CD4-positive, alpha-beta T cell treated with Interferon alpha-2 for 1 hour (primary cell): ENCODE measurements at regions not wholly inside any gene's neighbourhood (a gene's known extent, or its start where the extent isn't known, plus 50 kb on each side); places are given as distances from the start of the nearest gene placed in this dataset.

Experiments used
- DNase-seq, 2 donors: peaks; one replicate each; pipeline ENCODE4 v3.0.0-alpha.2; 2020 to 2022

- no peak for DNase-seq
Observed at GRCh38 chr16:85971902-85972638, 73.1 kb downstream of the IRF8 start.

GRCh38 chr16:85974428-85975375 lies 75.7 kb downstream of the IRF8 start:
- DNase-seq, result no peak

- no peak for DNase-seq
Observed at GRCh38 chr16:85975451-85975981, 76.6 kb downstream of the IRF8 start.

GRCh38 chr16:85978291-85978775 lies 79.4 kb downstream of the IRF8 start:
- DNase-seq, result peak in 1 of 2 donors; percentile 9

GRCh38 chr16:85978976-85979375 lies 80.0 kb downstream of the IRF8 start:
- DNase-seq, result no peak

GRCh38 chr16:85979605-85980004 lies 80.6 kb downstream of the IRF8 start:
- no peak for DNase-seq

GRCh38 chr16:85980686-85981085 lies 81.7 kb downstream of the IRF8 start:
- DNase-seq, result no peak

- no peak for DNase-seq
Observed at GRCh38 chr16:85981826-85982562, 83.0 kb downstream of the IRF8 start.

- DNase-seq, result peak; percentile 19 to 34
Observed at GRCh38 chr16:85982563-85982939, 83.6 kb downstream of the IRF8 start.

GRCh38 chr16:85983064-85983463 lies 84.1 kb downstream of the IRF8 start:
- no peak for DNase-seq

- DNase-seq, result no peak
Observed at GRCh38 chr16:85983606-85984230, 84.8 kb downstream of the IRF8 start.

GRCh38 chr16:85984231-85984880 lies 85.4 kb downstream of the IRF8 start:
- DNase-seq, result no peak

GRCh38 chr16:85984947-85985451 lies 86.0 kb downstream of the IRF8 start:
- DNase-seq, result peak; percentile 21 to 50

GRCh38 chr16:85986931-85987749 lies 88.2 kb downstream of the IRF8 start:
- peak; percentile 22 to 40 for DNase-seq

GRCh38 chr16:85987750-85988078 lies 88.8 kb downstream of the IRF8 start:
- DNase-seq, result no peak

GRCh38 chr16:85988306-85988705 lies 89.3 kb downstream of the IRF8 start:
- no peak for DNase-seq

- DNase-seq, result peak; percentile 38 to 52
Observed at GRCh38 chr16:85988723-85989313, 89.9 kb downstream of the IRF8 start.

- DNase-seq, result no peak
Observed at GRCh38 chr16:85989376-85989775, 90.4 kb downstream of the IRF8 start.

- no peak for DNase-seq
Observed at GRCh38 chr16:85989863-85990643, 91.1 kb downstream of the IRF8 start.
